ENCODE measurements at regions not wholly inside any gene's neighbourhood (a gene's known extent, or its start where the extent isn't known, plus 50 kb on each side); places are given as distances from the start of the nearest gene placed in this dataset.
A peak's percentile ranks its signal among the peaks of the same experiment; 100 is the strongest.

DNA sequence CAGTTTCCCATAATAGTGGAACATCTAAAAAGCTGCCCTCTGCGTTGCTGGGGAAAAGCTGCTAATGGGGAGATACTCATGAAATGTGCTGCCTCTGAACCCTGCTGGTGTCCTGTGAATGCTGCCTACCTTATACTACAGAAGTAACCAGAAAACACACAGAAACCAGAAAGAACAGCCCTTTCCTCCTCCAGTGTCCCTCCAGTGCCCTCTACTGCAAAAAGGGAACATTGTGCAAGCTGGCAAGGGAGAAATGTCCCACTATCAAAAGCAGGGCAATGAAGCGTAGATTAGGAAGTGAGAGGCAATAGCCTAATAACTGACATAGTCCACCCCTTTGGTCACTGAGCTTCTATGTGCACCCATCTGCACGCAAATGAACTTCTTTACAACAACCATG lies 162.7 kb upstream of the ETAA1 start:
- TF ChIP-seq CTCF (IDR thresholded peaks at IDR 0.05) (peak; percentile 34 to 90 (median 83)), POLR2A (IDR thresholded peaks at IDR 0.05) (no peak)
